Peyer's patch (tissue), 4 donors: ENCODE measurements at regions not wholly inside any gene's neighbourhood (a gene's known extent, or its start where the extent isn't known, plus 50 kb on each side); places are given as distances from the start of the nearest gene placed in this dataset.

Experiments
- POLR2A ChIP-seq, 2 donors: fragments of 450-650 bp; IDR thresholded peaks; one replicate each; pipeline ENCODE4 v1.5.1; 2017; ENCODE audit warnings: antibody characterized with exemption in 2 of 2, mild to moderate bottlenecking in 2 of 2, moderate library complexity in 2 of 2
- TF ChIP-seq, protein P1 (sequence below), 6 experiments: fragments of 450-650 bp in 4 of 6; fragments of 200-600 bp in 2 of 6; sonication (generic) in 1 of 6; IDR thresholded peaks; one replicate each; pipeline ENCODE4 v1.5.1; 2017 to 2019; ENCODE audit warnings: antibody characterized with exemption in 6 of 6, mild to moderate bottlenecking in 3 of 6, moderate library complexity in 1 of 6

DNA sequence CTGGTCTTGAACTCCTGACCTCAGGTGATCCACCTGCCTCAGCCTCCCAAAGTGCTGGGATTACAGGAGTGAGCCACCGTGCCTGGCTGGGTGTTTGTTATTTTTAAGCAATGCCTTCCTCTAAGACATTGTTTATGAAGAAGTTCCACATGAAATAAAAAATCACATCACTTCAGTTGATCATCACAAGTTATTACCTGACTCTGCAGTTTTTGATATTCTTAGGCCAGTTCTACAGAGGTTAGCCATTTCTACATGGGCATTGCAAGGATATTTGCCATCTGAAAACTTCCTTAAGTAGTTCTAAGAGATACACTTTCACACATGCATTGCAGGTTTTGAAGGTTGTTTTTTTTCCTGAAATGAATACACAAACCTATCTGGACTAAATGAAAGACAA is 82.1 kb downstream of the PYDC2 start:
- no peak for TF ChIP-seq POLR2A (IDR thresholded peaks at IDR 0.05)
- TF ChIP-seq, protein P1, sequence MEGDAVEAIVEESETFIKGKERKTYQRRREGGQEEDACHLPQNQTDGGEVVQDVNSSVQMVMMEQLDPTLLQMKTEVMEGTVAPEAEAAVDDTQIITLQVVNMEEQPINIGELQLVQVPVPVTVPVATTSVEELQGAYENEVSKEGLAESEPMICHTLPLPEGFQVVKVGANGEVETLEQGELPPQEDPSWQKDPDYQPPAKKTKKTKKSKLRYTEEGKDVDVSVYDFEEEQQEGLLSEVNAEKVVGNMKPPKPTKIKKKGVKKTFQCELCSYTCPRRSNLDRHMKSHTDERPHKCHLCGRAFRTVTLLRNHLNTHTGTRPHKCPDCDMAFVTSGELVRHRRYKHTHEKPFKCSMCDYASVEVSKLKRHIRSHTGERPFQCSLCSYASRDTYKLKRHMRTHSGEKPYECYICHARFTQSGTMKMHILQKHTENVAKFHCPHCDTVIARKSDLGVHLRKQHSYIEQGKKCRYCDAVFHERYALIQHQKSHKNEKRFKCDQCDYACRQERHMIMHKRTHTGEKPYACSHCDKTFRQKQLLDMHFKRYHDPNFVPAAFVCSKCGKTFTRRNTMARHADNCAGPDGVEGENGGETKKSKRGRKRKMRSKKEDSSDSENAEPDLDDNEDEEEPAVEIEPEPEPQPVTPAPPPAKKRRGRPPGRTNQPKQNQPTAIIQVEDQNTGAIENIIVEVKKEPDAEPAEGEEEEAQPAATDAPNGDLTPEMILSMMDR (IDR thresholded peaks at IDR 0.05) = no peak
